Neural progenitor cell (in vitro differentiated cells): ENCODE measurements at regions not wholly inside any gene's neighbourhood (a gene's known extent, or its start where the extent isn't known, plus 50 kb on each side); places are given as distances from the start of the nearest gene placed in this dataset.

Experiments
- DNase-seq: peaks from one replicate; pipeline ENCODE4 v3.0.0-alpha.2; 2016; ENCODE audit warnings: low spot score
- H2AFZ ChIP-seq: fragments of 200-600 bp; sonication (generic); replicated peaks from 2 replicates; pipeline ENCODE4 v1.6.1; 2016; ENCODE audit warnings: antibody characterized with exemption
- H3F3A ChIP-seq: fragments of 200-600 bp; sonication (generic); 2 replicates; pipeline ENCODE4 v1.6.1; 2016; ENCODE audit warnings: antibody characterized with exemption, low read depth
- H3K27ac ChIP-seq: fragments of 200-600 bp; sonication (generic); 2 replicates; pipeline ENCODE4 v1.5.1; 2016; ENCODE audit warnings: mild to moderate bottlenecking
- H3K27me3 ChIP-seq: fragments of 200-600 bp; sonication (generic); 2 replicates; pipeline ENCODE4 v1.6.1; 2016; ENCODE audit warnings: mild to moderate bottlenecking, moderate library complexity
- H3K36me3 ChIP-seq: fragments of 200-600 bp; sonication (generic); 2 replicates; pipeline ENCODE4 v1.5.1; 2016
- H3K4me1 ChIP-seq: fragments of 200-600 bp; sonication (generic); 2 replicates; pipeline ENCODE4 v1.6.1; 2016; ENCODE audit warnings: mixed run types
- H3K4me2 ChIP-seq: fragments of 200-600 bp; sonication (generic); 2 replicates; pipeline ENCODE4 v1.6.1; 2016
- H3K4me3 ChIP-seq: fragments of 200-600 bp; sonication (generic); 2 replicates; pipeline ENCODE4 v1.5.1; 2016
- H3K79me2 ChIP-seq: fragments of 200-600 bp; sonication (generic); 2 replicates; pipeline ENCODE4 v1.6.1; 2016; ENCODE audit warnings: low read depth
- H3K9ac ChIP-seq: fragments of 200-600 bp; sonication (generic); 2 replicates; pipeline ENCODE4 v1.6.1; 2016
- H3K9me3 ChIP-seq: fragments of 200-600 bp; sonication (generic); 2 replicates; pipeline ENCODE4 v1.5.1; 2016; ENCODE audit warnings: low read depth
- H4K20me1 ChIP-seq: fragments of 200-600 bp; sonication (generic); 2 replicates; pipeline ENCODE4 v1.6.1; 2016; ENCODE audit warnings: low read depth
- H3K27ac Mint-ChIP-seq: 3 replicates; pipeline ENCODE4 v1.8.0; 2021; ENCODE audit warnings: mixed read lengths
- H3K27me3 Mint-ChIP-seq: 2 replicates; pipeline ENCODE4 v1.8.0; 2022; ENCODE audit warnings: low read depth, mild to moderate bottlenecking, inconsistent platforms, moderate library complexity, mixed read lengths; ENCODE audit not compliant: insufficient read depth
- H3K36me3 Mint-ChIP-seq: 3 replicates; pipeline ENCODE4 v1.8.0; 2021; ENCODE audit warnings: mixed read lengths
- H3K4me1 Mint-ChIP-seq: 3 replicates; pipeline ENCODE4 v1.8.0; 2021; ENCODE audit warnings: mixed read lengths
- H3K4me3 Mint-ChIP-seq: 3 replicates; pipeline ENCODE4 v1.8.0; 2021; ENCODE audit warnings: mild to moderate bottlenecking, moderate library complexity, mixed read lengths
- H3K9me3 Mint-ChIP-seq: 3 replicates; pipeline ENCODE4 v1.8.0; 2020; ENCODE audit warnings: mixed read lengths
- CTCF ChIP-seq: fragments of 200-600 bp; sonication (generic); IDR thresholded peaks from 2 replicates; pipeline ENCODE4 v1.5.1; 2017; ENCODE audit warnings: antibody characterized with exemption, mild to moderate bottlenecking
- EZH2 ChIP-seq: fragments of 200-600 bp; sonication (generic); IDR thresholded peaks from 2 replicates; pipeline ENCODE4 v1.6.1; 2017; ENCODE audit warnings: antibody characterized with exemption, mild to moderate bottlenecking, moderate library complexity
- EZH2phosphoT487 ChIP-seq: fragments of 200-600 bp; sonication (generic); IDR thresholded peaks from 2 replicates; pipeline ENCODE4 v1.6.1; 2017; ENCODE audit warnings: antibody characterized with exemption

GRCh38 chr3:101966226-101966625 lies 116.9 kb downstream of the NFKBIZ start:
- H3K36me3 ChIP-seq: no peaks in the 10 kb centered on the region
- Mint-ChIP-seq H3K36me3 (no peaks in the 10 kb centered on the region), H3K9me3 (no peaks in the 10 kb centered on the region), H3K4me3 (no peak overlapping the region), H3K27ac (no peak overlapping the region), H3K4me1 (no peaks in the 10 kb centered on the region), H3K27me3 (no peaks in the 10 kb centered on the region)
- H2AFZ ChIP-seq: no peak overlapping the region
- no peak overlapping the region for H3K9ac ChIP-seq
- H3K4me3 ChIP-seq: no peak overlapping the region
- H3K9me3 ChIP-seq: no peaks in the 10 kb centered on the region
- no peaks in the 10 kb centered on the region for H3K4me1 ChIP-seq
- no peak overlapping the region for H3K4me2 ChIP-seq
- TF ChIP-seq EZH2 (no peak), EZH2phosphoT487 (no peak), CTCF (no peak)
- no peaks in the 10 kb centered on the region for H3F3A ChIP-seq
- H3K27me3 ChIP-seq: no peaks in the 10 kb centered on the region
- DNase-seq: no peak
- H3K79me2 ChIP-seq: no peaks in the 10 kb centered on the region
- H4K20me1 ChIP-seq: no peaks in the 10 kb centered on the region
- no peak overlapping the region for H3K27ac ChIP-seq

- no peak for TF ChIP-seq CTCF
- TF ChIP-seq EZH2: no peak
- no peak for TF ChIP-seq EZH2phosphoT487
- Histone ChIP-seq H3K9ac (no peak overlapping the region), H3K9me3 (no peaks in the 10 kb centered on the region), H3F3A (no peaks in the 10 kb centered on the region), H3K27ac (no peak overlapping the region), H3K4me1 (no peaks in the 10 kb centered on the region), H3K79me2 (no peaks in the 10 kb centered on the region), H4K20me1 (no peaks in the 10 kb centered on the region), H3K4me2 (no peak overlapping the region), H2AFZ (no peak overlapping the region), H3K27me3 (no peaks in the 10 kb centered on the region), H3K36me3 (no peaks in the 10 kb centered on the region), H3K4me3 (no peak overlapping the region)
- H3K9me3 Mint-ChIP-seq: no peaks in the 10 kb centered on the region
- no peaks in the 10 kb centered on the region for H3K27me3 Mint-ChIP-seq
- H3K36me3 Mint-ChIP-seq: no peaks in the 10 kb centered on the region
- H3K27ac Mint-ChIP-seq: no peak overlapping the region
- H3K4me3 Mint-ChIP-seq: no peak overlapping the region
- no peaks in the 10 kb centered on the region for H3K4me1 Mint-ChIP-seq
- no peak for DNase-seq
Measured at GRCh38 chr3:101970212-101970611, 120.9 kb downstream of the NFKBIZ start.

DNA sequence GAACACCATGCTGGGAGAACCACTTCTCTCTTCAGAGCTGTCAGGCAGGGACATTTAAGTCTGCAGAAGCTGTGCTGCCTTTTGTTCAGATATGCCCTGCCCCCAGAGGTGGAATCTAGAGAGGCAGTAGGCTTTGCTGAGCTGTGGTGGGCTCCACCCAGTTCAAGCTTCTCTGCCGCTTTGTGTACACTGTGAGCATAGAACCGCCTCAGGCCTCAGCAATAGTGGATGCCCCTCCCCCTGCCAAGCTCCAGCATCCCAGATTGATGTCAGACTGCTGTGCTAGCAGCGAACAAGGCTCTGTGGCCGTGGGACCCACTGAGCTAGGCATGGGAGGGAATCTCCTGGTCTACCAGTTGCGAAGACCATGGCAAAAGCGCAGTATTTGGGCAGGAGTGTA lies 121.6 kb downstream of the NFKBIZ start:
- Mint-ChIP-seq H3K27me3 (no peaks in the 10 kb centered on the region), H3K4me1 (no peaks in the 10 kb centered on the region), H3K36me3 (no peaks in the 10 kb centered on the region), H3K9me3 (no peaks in the 10 kb centered on the region), H3K27ac (no peak overlapping the region), H3K4me3 (no peak overlapping the region)
- Histone ChIP-seq H3F3A (no peaks in the 10 kb centered on the region), H3K27me3 (no peaks in the 10 kb centered on the region), H3K9me3 (no peaks in the 10 kb centered on the region), H2AFZ (peak overlapping the region; percentile 17), H3K79me2 (no peaks in the 10 kb centered on the region), H3K4me3 (no peak overlapping the region), H3K27ac (no peak overlapping the region), H4K20me1 (no peaks in the 10 kb centered on the region), H3K9ac (no peak overlapping the region), H3K4me1 (no peaks in the 10 kb centered on the region), H3K4me2 (no peak overlapping the region), H3K36me3 (no peaks in the 10 kb centered on the region)
- peak; percentile 17 for DNase-seq
- no peak for TF ChIP-seq EZH2
- no peak for TF ChIP-seq EZH2phosphoT487
- no peak for TF ChIP-seq CTCF
